Nucleus accumbens (tissue), 56 donors: ENCODE measurements at regions not wholly inside any gene's neighbourhood (a gene's known extent, or its start where the extent isn't known, plus 50 kb on each side); places are given as distances from the start of the nearest gene placed in this dataset.

Source experiments
- DNase-seq, 56 donors: peaks; one replicate each; lab custom pipeline; 2025; lab: John Stamatoyannopoulos, UW

DNA sequence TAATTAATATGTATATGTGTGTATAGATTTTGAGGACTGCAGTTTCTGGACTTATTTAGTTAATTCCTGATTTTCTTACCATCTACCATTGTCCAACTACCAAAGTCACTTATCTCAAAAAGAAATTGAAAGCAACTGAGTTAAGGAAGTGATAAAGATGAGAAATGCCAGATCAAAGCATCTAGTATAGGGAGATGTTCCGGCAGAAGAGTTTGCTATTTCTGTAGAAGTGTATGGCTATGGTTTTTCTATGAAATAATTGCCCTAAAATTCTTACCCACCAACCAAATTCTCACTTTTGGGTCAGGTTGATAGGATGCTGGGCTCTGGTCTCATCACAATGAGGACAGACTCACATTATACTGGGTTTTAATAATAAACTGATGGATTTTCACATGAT lies 64.0 kb upstream of the RAB11FIP2 start:
- no peak for DNase-seq

DNA sequence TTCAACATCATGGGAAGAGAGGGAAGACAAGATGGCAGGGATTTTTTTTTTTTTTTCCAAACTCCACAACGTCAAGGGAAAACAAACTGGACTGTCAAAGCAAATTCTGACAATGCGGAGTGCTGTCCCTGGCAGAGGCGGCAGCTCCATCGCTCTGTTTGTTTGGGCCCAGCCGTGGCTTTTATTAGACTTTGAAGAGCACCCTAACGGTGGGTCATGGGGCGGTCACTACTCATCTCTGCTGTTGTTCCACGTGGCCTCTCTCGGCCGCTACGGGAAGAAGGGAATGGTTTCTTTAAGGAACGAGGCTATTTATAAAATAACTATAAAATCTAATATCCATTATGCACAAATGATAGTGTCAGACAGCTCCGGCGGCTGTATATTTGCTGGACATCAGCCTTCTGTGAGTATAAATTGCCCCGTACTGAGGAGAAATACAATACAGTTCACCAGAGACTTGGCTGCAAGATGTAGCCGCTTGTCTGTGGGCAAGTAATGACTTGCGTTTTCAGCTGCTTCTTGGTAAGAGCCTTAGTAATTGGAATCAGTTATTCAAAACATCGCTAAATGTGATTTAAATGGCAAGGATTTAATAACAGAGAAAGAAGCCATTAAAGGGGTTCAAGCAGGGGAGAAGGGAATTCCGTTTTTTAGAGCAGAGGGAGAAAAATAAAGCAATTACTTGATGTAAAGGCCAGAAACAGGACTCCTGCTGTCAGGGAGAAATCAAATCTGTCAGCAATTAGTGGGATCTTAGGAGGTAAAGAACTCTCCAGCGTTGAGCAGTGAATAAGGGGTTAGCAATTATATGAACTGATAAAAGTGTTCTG lies 61.7 kb upstream of the RAB11FIP2 start:
- peak in 2 of 56 donors; percentile 1 to 5 for DNase-seq

GRCh38 chr10:118107541-118107940 lies 60.8 kb upstream of the RAB11FIP2 start:
- DNase-seq: no peak

GRCh38 chr10:118107040-118107439 lies 60.3 kb upstream of the RAB11FIP2 start:
- DNase-seq: no peak

DNA sequence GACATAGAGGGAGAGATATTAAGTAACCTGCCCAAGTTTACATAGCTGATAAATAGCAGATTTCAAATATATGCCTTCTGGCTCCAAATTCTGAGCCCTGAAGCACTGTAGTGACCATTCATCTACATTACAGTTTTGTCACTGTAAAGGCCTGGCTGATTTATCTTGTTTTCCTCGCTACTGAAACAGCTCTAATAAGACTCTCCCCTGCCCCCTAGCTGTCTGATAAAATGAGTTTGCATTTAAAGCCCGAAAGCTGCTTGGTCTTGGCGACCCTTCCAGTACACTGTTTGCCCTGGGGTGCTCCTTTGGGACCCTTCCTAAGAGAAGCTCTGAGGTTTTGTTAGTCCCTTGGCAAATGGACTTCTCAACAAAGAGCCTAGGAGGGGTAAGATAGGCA lies 59.7 kb upstream of the RAB11FIP2 start:
- no peak for DNase-seq

- DNase-seq: no peak
Measured at GRCh38 chr10:118102121-118102520, 55.4 kb upstream of the RAB11FIP2 start.

DNA sequence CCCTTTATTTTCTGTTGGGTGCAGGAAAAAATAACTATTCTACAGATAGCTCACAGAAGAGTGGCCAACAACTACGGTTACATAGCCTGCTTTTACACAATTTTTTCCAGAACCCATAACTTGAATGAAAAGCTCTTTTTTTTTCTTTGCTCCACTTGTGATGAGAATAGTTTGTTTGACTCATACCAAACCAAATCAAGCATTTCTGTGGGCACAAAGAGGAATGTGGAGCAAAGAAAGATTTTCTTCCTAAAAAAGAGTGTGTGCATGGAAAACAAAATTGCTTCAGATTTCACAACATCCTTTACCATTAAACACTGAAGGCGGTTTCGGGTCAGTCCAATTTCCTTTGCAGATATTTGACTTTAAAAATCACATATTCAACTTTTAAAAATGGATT lies 54.8 kb upstream of the RAB11FIP2 start:
- DNase-seq: no peak
